BLaER1 (cell line): ENCODE measurements at regions not wholly inside any gene's neighbourhood (a gene's known extent, or its start where the extent isn't known, plus 50 kb on each side); places are given as distances from the start of the nearest gene placed in this dataset.

Source experiments
- H3K27ac ChIP-seq: shearing (Covaris generic); formaldehyde crosslinking; 2 replicates; pipeline ENCODE4 v1.8.1; 2022
- H3K27me3 ChIP-seq: shearing (Covaris generic); formaldehyde crosslinking; 2 replicates; pipeline ENCODE4 v1.8.1; 2022
- H3K36me3 ChIP-seq: shearing (Covaris generic); formaldehyde crosslinking; 2 replicates; pipeline ENCODE4 v1.8.1; 2022
- H3K4me1 ChIP-seq: shearing (Covaris generic); formaldehyde crosslinking; 2 replicates; pipeline ENCODE4 v1.8.1; 2022
- H3K4me2 ChIP-seq: shearing (Covaris generic); formaldehyde crosslinking; 2 replicates; pipeline ENCODE4 v1.8.1; 2022
- H3K4me3 ChIP-seq: shearing (Covaris generic); formaldehyde crosslinking; 2 replicates; pipeline ENCODE4 v1.8.1; 2022
- H3K9ac ChIP-seq: shearing (Covaris generic); formaldehyde crosslinking; 2 replicates; pipeline ENCODE4 v1.8.1; 2022
- H3K9me3 ChIP-seq: shearing (Covaris generic); formaldehyde crosslinking; 2 replicates; pipeline ENCODE4 v1.8.1; 2022
- H4K20me1 ChIP-seq: shearing (Covaris generic); formaldehyde crosslinking; 2 replicates; pipeline ENCODE4 v1.8.1; 2022
- Cebpa-rat ChIP-seq: shearing (Covaris generic); IDR thresholded peaks from 2 replicates; pipeline ENCODE4 v1.8.1; 2022

DNA sequence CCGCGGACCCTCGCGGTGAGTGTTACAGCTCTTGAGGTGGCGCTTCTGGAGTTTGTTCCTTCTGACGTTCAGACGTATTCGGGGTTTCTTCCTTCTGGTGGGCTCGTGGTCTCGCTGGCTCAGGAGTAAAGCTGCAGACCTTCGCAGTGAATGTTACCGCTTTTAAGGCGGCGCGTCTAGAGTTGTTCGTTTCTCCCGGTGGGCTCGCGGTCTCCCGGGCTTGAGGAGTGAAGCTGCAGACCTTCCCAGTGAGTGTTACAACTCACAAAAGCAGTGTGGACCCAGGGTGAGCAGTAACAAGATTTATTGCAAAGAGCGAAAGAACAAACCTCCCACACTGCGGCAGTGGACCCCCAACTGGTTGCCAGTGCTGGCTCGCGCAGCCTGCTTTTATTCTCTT is 177.1 kb downstream of the UACA start:
- no peaks in the 10 kb centered on the region for H3K36me3 ChIP-seq
- H4K20me1 ChIP-seq, result no peaks in the 10 kb centered on the region
- no peaks in the 10 kb centered on the region for H3K27me3 ChIP-seq
- no peak overlapping the region for H3K9ac ChIP-seq
- H3K27ac ChIP-seq, result no peak overlapping the region
- TF ChIP-seq Cebpa-rat, result no peak
- no peak overlapping the region for H3K4me3 ChIP-seq
- H3K9me3 ChIP-seq, result peaks cover 29% of the 10 kb centered on the region
- no peaks in the 10 kb centered on the region for H3K4me1 ChIP-seq
- no peak overlapping the region for H3K4me2 ChIP-seq

DNA sequence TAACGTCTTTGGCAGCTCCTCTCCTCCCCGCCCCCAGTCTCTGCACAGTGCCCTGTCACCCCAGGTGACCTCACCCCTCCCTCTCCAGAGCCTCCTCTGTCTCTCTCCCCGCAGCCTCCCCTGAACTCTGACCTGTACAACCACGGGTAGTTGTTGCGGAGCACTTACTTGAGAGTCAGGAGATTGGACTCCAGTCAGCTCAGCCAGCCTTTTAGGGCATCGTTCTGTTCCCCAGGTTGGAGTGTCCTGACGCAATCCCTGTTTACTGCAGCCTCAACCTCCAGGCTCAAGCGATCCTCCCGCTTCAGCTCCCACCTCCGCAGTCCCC is 177.7 kb downstream of the UACA start:
- Histone ChIP-seq H3K36me3 (no peaks in the 10 kb centered on the region), H3K27me3 (no peaks in the 10 kb centered on the region), H3K4me3 (no peak overlapping the region), H4K20me1 (no peaks in the 10 kb centered on the region), H3K9me3 (peaks cover 29% of the 10 kb centered on the region), H3K4me2 (no peak overlapping the region), H3K9ac (no peak overlapping the region), H3K4me1 (no peaks in the 10 kb centered on the region), H3K27ac (no peak overlapping the region)
- no peak for TF ChIP-seq Cebpa-rat

DNA sequence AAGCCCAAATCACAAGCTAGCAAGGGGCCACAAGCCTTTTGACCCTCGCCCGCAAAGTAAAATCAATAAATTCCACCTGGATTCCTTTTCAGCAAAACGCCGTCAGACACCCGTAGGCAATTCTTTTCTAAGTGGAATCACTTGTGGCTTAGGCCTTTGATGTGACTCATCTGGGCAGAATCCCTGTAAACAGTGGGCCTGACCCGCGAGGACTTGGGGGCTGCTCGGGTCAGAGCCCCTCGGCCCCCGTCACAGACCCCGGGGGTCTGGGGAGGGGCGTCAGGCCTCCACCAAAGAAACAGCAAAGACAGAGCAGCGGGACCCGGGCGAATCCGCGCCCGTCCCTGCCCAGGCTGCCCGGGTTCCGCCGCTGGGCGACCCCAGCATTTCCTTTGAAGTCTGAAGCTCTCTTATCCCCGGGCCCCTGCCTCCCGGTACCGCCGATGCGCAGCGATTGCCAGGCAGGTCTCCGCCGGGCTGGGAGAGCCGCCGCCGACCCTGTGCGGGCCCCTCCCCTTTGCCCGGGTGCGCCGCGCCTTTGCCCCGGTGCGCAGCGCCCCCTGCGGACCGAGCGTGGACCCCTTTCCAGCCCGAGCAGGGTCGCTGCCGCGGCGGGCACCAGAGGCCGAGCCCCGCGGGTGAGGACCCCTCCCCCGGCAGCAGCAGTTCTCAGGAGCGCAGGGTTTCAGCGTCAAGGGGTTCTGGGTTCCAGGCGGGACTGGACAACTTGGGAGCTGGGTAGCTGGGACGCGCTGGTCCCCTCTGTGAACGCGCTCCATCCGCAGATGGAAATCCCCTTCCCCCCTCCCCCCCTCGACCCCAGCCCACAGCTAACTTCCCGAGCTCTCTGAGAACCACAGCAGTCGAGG is 178.3 kb downstream of the UACA start:
- TF ChIP-seq Cebpa-rat, result no peak
- H4K20me1 ChIP-seq, result no peaks in the 10 kb centered on the region
- no peak overlapping the region for H3K27ac ChIP-seq
- H3K36me3 ChIP-seq, result no peaks in the 10 kb centered on the region
- no peak overlapping the region for H3K4me2 ChIP-seq
- H3K9me3 ChIP-seq, result peaks cover 29% of the 10 kb centered on the region
- no peaks in the 10 kb centered on the region for H3K4me1 ChIP-seq
- no peaks in the 10 kb centered on the region for H3K27me3 ChIP-seq
- no peak overlapping the region for H3K4me3 ChIP-seq
- H3K9ac ChIP-seq, result no peak overlapping the region

DNA sequence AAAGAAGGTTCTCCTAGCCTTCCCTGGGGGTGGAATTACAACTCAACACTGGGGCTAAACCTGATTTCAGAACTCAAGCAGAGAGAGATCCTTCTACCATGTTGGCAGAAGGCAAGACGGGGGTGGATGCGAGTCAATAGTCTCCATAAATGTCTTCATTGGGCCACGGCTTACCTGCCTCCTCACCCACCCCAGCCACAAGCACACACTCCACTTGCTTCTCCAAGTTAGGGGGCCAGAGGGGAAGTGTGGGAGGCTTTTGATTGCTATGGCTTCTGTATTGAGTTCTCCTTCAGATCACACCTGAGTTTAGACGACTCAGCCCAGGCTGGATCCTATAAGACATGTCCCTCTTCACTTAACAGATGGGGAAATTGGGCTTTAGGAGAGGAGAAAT is 178.9 kb downstream of the UACA start:
- Histone ChIP-seq H3K27me3 (no peaks in the 10 kb centered on the region), H3K4me3 (no peak overlapping the region), H3K4me1 (no peaks in the 10 kb centered on the region), H3K36me3 (no peaks in the 10 kb centered on the region), H3K27ac (no peak overlapping the region), H4K20me1 (no peaks in the 10 kb centered on the region), H3K9me3 (peaks cover 29% of the 10 kb centered on the region), H3K4me2 (no peak overlapping the region), H3K9ac (no peak overlapping the region)
- no peak for TF ChIP-seq Cebpa-rat

DNA sequence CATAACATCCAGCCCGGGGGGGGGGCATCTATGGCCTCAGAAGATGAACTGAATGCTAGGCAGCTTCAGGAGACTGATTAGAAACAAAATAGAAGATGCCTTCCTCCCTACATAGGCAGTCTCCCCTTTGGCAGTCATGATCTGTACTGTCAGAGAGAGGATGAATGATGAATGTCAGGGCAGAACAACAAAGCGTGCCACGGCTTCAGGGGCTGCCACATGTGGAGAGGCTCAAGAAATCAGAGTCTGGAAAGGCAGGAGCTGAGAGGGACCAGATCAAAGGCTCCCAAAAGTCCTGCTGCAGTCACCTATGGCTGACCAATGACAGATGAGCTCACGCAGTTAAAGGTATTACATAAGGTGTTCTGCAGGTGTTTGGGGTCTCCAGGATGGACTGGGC is 180.4 kb downstream of the UACA start:
- no peaks in the 10 kb centered on the region for H4K20me1 ChIP-seq
- H3K4me3 ChIP-seq, result no peak overlapping the region
- no peak for TF ChIP-seq Cebpa-rat
- no peak overlapping the region for H3K4me2 ChIP-seq
- H3K27ac ChIP-seq, result no peak overlapping the region
- no peaks in the 10 kb centered on the region for H3K36me3 ChIP-seq
- no peaks in the 10 kb centered on the region for H3K4me1 ChIP-seq
- H3K27me3 ChIP-seq, result no peaks in the 10 kb centered on the region
- H3K9me3 ChIP-seq, result peaks cover 24% of the 10 kb centered on the region
- no peak overlapping the region for H3K9ac ChIP-seq

DNA sequence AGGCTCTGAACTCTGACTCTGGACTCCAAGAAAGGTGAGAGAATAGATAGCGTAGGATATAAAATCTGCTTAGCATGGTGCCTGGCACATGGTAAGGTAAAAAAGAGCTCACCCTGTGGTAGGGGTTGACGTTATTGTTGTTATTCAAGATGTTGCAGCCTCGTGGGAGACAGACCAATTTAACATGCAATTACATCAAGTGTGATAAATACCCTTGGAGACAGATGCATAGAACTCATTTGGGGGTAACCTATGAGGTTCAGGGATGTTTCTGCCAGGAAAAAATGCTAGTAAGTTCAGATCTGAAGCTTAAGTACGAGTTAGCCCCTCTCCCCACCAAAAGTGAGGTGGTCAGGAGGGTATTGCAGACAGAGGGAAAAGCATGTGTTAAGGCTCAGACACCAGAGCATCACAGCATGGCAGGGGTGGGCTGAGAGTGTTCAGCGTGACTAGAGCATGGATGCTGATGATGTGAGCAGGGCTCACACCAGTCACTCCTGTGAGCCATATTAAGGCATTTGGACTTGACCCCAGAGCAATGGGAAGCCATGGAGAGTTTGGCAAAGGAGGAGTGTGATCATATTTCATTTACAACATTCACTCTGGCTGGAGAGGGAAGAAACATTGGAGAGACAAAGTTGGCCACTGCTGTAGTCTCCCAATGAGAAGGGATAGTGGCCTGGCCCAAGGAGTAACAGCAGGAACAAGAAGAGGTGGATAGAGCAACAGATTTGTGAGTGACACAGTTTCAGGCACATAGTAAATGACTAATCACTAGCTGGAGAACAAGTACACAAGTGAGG is 181.0 kb downstream of the UACA start:
- no peak overlapping the region for H3K9ac ChIP-seq
- no peak overlapping the region for H3K27ac ChIP-seq
- no peak overlapping the region for H3K4me2 ChIP-seq
- no peak overlapping the region for H3K4me3 ChIP-seq
- no peaks in the 10 kb centered on the region for H4K20me1 ChIP-seq
- H3K36me3 ChIP-seq, result no peaks in the 10 kb centered on the region
- H3K27me3 ChIP-seq, result no peaks in the 10 kb centered on the region
- no peaks in the 10 kb centered on the region for H3K4me1 ChIP-seq
- TF ChIP-seq Cebpa-rat, result no peak
- H3K9me3 ChIP-seq, result peaks cover 21% of the 10 kb centered on the region

DNA sequence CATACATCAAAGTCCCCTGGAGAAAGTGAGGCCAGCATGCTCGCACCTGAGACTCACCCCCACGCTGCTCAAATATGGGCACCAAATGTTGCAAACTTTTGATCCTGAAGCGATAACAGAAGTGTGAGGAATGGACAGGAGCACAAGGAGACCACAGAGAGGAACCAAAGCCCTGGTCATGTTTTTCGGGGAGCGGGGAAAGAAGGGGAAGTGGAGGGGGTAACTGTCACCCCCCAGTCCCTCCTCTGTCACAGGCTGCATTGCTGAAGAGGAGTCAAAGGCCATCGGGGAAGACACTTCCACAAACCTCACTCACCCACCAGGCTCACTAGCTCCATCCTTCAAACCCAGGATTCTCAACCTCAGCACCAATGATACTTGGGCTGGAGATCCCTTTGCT is 182.4 kb downstream of the UACA start:
- Histone ChIP-seq H3K9me3 (peaks cover 12% of the 10 kb centered on the region), H3K36me3 (no peaks in the 10 kb centered on the region), H3K9ac (no peak overlapping the region), H3K4me1 (no peaks in the 10 kb centered on the region), H3K4me3 (no peak overlapping the region), H4K20me1 (no peaks in the 10 kb centered on the region), H3K27ac (no peak overlapping the region), H3K27me3 (no peaks in the 10 kb centered on the region), H3K4me2 (no peak overlapping the region)
- TF ChIP-seq Cebpa-rat, result no peak

DNA sequence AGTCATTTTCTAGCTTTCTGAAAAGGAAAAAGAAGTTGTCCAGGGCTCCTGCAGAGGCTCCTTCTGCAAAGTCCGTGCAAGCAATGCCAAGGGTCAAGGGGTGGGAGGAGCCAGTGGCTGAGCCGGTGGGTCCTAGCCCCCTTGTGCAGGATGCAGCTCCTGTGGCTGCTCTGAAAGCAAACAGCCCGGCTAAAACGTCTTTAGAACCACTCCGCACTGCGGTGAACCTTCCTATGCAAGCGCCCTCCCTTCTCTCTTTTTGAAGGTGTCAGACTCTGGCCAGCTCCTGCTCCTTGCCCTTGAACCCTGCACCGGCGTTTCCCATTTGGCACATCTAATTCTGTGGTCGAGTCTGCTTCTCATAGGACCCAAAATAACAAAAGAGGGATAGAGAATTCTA is 183.1 kb downstream of the UACA start:
- Histone ChIP-seq H3K27ac (no peak overlapping the region), H3K4me3 (no peak overlapping the region), H3K4me1 (no peaks in the 10 kb centered on the region), H3K27me3 (no peaks in the 10 kb centered on the region), H4K20me1 (no peaks in the 10 kb centered on the region), H3K36me3 (no peaks in the 10 kb centered on the region), H3K9ac (no peak overlapping the region), H3K4me2 (no peak overlapping the region), H3K9me3 (peaks cover 7% of the 10 kb centered on the region)
- no peak for TF ChIP-seq Cebpa-rat

DNA sequence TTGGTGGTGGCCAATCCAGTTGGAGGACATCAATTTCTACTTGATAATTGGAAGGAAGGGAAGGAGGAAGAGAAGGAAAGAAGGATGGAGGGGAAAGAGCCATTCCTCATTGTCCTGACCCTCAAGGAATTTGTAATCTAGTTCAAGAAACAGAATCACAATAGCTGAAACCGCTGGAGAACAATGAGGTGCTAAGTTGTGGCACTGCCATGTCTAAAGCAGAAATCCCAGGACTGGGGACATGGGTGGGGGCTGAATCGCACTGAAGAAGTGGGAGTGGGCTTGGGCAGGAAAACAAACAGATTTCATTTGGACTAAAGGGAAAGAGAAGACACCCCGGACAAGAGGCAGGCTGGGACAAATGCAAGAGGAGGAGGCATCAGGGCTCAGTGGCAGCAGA is 183.6 kb downstream of the UACA start:
- no peak for TF ChIP-seq Cebpa-rat
- no peak overlapping the region for H3K9ac ChIP-seq
- peaks cover 2% of the 10 kb centered on the region for H3K9me3 ChIP-seq
- no peak overlapping the region for H3K4me3 ChIP-seq
- H3K36me3 ChIP-seq, result no peaks in the 10 kb centered on the region
- H3K4me1 ChIP-seq, result no peaks in the 10 kb centered on the region
- no peak overlapping the region for H3K4me2 ChIP-seq
- no peaks in the 10 kb centered on the region for H4K20me1 ChIP-seq
- H3K27ac ChIP-seq, result no peak overlapping the region
- no peaks in the 10 kb centered on the region for H3K27me3 ChIP-seq

DNA sequence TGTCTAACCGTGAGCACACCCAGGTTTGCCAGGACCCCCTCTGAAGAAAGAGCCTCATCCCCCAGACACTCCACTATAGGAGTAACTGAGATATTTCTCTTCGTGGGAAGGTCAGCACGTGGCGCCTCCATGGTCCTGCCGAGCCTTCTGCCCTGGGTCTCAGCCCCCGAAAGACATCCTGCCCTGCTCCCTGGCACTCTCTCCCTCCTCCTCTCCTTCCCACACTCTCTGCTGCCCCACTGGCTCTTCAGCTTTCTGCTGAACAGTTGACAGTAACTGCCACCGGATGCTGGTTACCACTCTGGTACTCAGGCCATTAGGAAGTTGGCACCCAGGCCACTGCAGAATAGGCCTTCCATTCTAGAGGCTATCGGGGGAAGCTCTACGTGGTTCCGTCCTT is 185.2 kb downstream of the UACA start:
- Histone ChIP-seq H3K27me3 (no peaks in the 10 kb centered on the region), H3K4me3 (no peak overlapping the region), H3K4me2 (no peak overlapping the region), H3K9me3 (peaks cover 4% of the 10 kb centered on the region; the same call in 1 of the 2 replicates), H3K36me3 (no peaks in the 10 kb centered on the region), H3K4me1 (no peaks in the 10 kb centered on the region), H4K20me1 (no peaks in the 10 kb centered on the region), H3K9ac (no peak overlapping the region), H3K27ac (no peak overlapping the region)
- no peak for TF ChIP-seq Cebpa-rat
